Aorta (tissue), 5 donors: ENCODE measurements at regions not wholly inside any gene's neighbourhood (a gene's known extent, or its start where the extent isn't known, plus 50 kb on each side); places are given as distances from the start of the nearest gene placed in this dataset.

Experiments
- ATAC-seq: fragments of 200-7000 bp; cut with Tn5 transposase; one replicate; pipeline ENCODE4 v1.9.1; 2022; ENCODE audit warnings: moderate library complexity; ENCODE audit not compliant: low FRiP score
- DNase-seq, 2 donors: peaks; one replicate each; pipeline ENCODE4 v3.0.0-alpha.2; 2020
- H3K27ac ChIP-seq, 2 donors: one replicate each; pipeline ENCODE4 v1.5.1; 2013; ENCODE audit warnings: low read length in 2 of 2, mild to moderate bottlenecking in 2 of 2, moderate library complexity in 2 of 2, control low read depth in 1 of 2, inconsistent platforms in 1 of 2, low read depth in 1 of 2
- H3K27me3 ChIP-seq, 2 donors: one replicate each; pipeline ENCODE4 v1.6.1; 2013; ENCODE audit warnings: control low read depth in 1 of 2, low read length in 1 of 2, mild to moderate bottlenecking in 1 of 2, moderate library complexity in 1 of 2; ENCODE audit not compliant: insufficient read depth in 2 of 2, control insufficient read depth in 1 of 2
- H3K36me3 ChIP-seq, 2 donors: one replicate each; pipeline ENCODE4 v1.6.1; 2013; ENCODE audit warnings: control low read depth in 1 of 2, low read length in 1 of 2, mild to moderate bottlenecking in 1 of 2; ENCODE audit not compliant: insufficient read depth in 2 of 2, control insufficient read depth in 1 of 2
- H3K4me1 ChIP-seq, 2 donors: one replicate each; pipeline ENCODE4 v1.6.1; 2013; ENCODE audit warnings: low read length in 2 of 2, control low read depth in 1 of 2, mild to moderate bottlenecking in 1 of 2, moderate library complexity in 1 of 2; ENCODE audit not compliant: insufficient read depth in 2 of 2, control insufficient read depth in 1 of 2
- H3K4me3 ChIP-seq, 2 donors: one replicate each; pipeline ENCODE4 v1.5.1; 2013; ENCODE audit warnings: low read length in 2 of 2, control low read depth in 1 of 2, mild to moderate bottlenecking in 1 of 2
- H3K9me3 ChIP-seq: one replicate; pipeline ENCODE4 v1.6.1; 2013; ENCODE audit warnings: mild to moderate bottlenecking, low read length; ENCODE audit not compliant: control insufficient read depth
- WGBS, 2 donors: extraction: QIAGEN DNeasy Blood & Tissue Kit; methylation state at CpG; one replicate each; pipeline ENCODE4 v1.1.7; 2013; 5-methylcytosine and 5-hydroxymethylcytosine counted together
- intact Hi-C, 2 donors: fragments of 100-400 bp; cut with DNase I; formaldehyde crosslinking; loops; one replicate each; pipeline versions ENCODE4 v1.14.2 to v1.15.0; 2022
- donor health status: healthy with polysubstance abuse.
- donor health status: Bipolar disorder and iron deficiency.
- donor health status: DM: no; HTN: no; CAD: no.
- donor health status: DM: no; HTN: no; CAD: no.
- donor health status: DM: yes; HTN: yes; CAD: no.

- H3K4me3 ChIP-seq = no peak overlapping the region
- WGBS, 2 donors = 94% methylated on average over 2 of the region's 2 CpGs
- intact Hi-C loops = no loop called here
- H3K9me3 ChIP-seq = peaks cover 2% of the 10 kb centered on the region
- no peaks in the 10 kb centered on the region for H3K4me1 ChIP-seq
- no peak for ATAC-seq
- H3K27ac ChIP-seq = no peak overlapping the region
- no peaks in the 10 kb centered on the region for H3K27me3 ChIP-seq
- no peak for DNase-seq
- H3K36me3 ChIP-seq = no peaks in the 10 kb centered on the region
Measured at GRCh38 chr1:82932727-82933126, 1066.2 kb downstream of the TTLL7 start.

- Histone ChIP-seq H3K27ac (no peak overlapping the region), H3K9me3 (no peaks in the 10 kb centered on the region), H3K36me3 (no peaks in the 10 kb centered on the region), H3K4me3 (no peak overlapping the region), H3K4me1 (no peaks in the 10 kb centered on the region), H3K27me3 (no peaks in the 10 kb centered on the region)
- 79 to 87% methylated on average over 2 of the region's 2 CpGs for WGBS, 2 donors
- ATAC-seq = no peak
- DNase-seq = no peak
- intact Hi-C loops = no loop called here
Measured at GRCh38 chr1:82932207-82932606, 1066.7 kb downstream of the TTLL7 start.

- no peak for ATAC-seq
- no peaks in the 10 kb centered on the region for H3K27me3 ChIP-seq
Measured at GRCh38 chr1:82931006-82931405, 1067.9 kb downstream of the TTLL7 start.

GRCh38 chr1:82927753-82928152 is 1071.2 kb downstream of the TTLL7 start:
- WGBS, 2 donors = 67 to 69% methylated on average over 1 of the region's 1 CpG
- intact Hi-C loops = no loop called here
- no peak for ATAC-seq

More at GRCh38 chr1:82931006-82931405, 1067.9 kb downstream of the TTLL7 start:
- no peaks in the 10 kb centered on the region for H3K4me1 ChIP-seq
- no peak for DNase-seq
- intact Hi-C loops = no loop called here
- H3K9me3 ChIP-seq = no peaks in the 10 kb centered on the region
- H3K36me3 ChIP-seq = no peaks in the 10 kb centered on the region
- H3K27ac ChIP-seq = no peak overlapping the region
- no peak overlapping the region for H3K4me3 ChIP-seq

GRCh38 chr1:82924666-82925065 is 1074.3 kb downstream of the TTLL7 start:
- no peak for DNase-seq
- Histone ChIP-seq H3K4me1 (no peaks in the 10 kb centered on the region), H3K27ac (no peak overlapping the region), H3K27me3 (no peaks in the 10 kb centered on the region), H3K4me3 (no peak overlapping the region), H3K9me3 (no peaks in the 10 kb centered on the region), H3K36me3 (no peaks in the 10 kb centered on the region)
- ATAC-seq = no peak
- intact Hi-C loops = no loop called here
- WGBS, 2 donors = 79% methylated on average over 2 of the region's 2 CpGs

More at GRCh38 chr1:82927753-82928152, 1071.2 kb downstream of the TTLL7 start:
- Histone ChIP-seq H3K4me1 (no peaks in the 10 kb centered on the region), H3K9me3 (no peaks in the 10 kb centered on the region), H3K36me3 (no peaks in the 10 kb centered on the region), H3K27me3 (no peaks in the 10 kb centered on the region), H3K27ac (no peak overlapping the region), H3K4me3 (no peak overlapping the region)
- DNase-seq = no peak

- H3K4me3 ChIP-seq = no peak overlapping the region
- H3K27ac ChIP-seq = no peak overlapping the region
- no peaks in the 10 kb centered on the region for H3K9me3 ChIP-seq
- H3K36me3 ChIP-seq = no peaks in the 10 kb centered on the region
- no peaks in the 10 kb centered on the region for H3K27me3 ChIP-seq
- 85 to 88% methylated on average over 4 of the region's 4 CpGs for WGBS, 2 donors
- DNase-seq (no peak), ATAC-seq (no peak)
- H3K4me1 ChIP-seq = no peaks in the 10 kb centered on the region
- intact Hi-C loops = no loop called here
Measured at GRCh38 chr1:82923931-82924330, 1075.0 kb downstream of the TTLL7 start.

- Histone ChIP-seq H3K27ac (no peak overlapping the region), H3K27me3 (no peaks in the 10 kb centered on the region), H3K4me1 (no peaks in the 10 kb centered on the region), H3K9me3 (no peaks in the 10 kb centered on the region), H3K4me3 (no peak overlapping the region), H3K36me3 (no peaks in the 10 kb centered on the region)
- intact Hi-C loops = no loop called here
- DNase-seq (no peak), ATAC-seq (no peak)
- WGBS, 2 donors = 84 to 91% methylated on average over 4 of the region's 4 CpGs
Measured at GRCh38 chr1:82921759-82922158, 1077.2 kb downstream of the TTLL7 start.

- no peak overlapping the region for H3K4me3 ChIP-seq
- H3K36me3 ChIP-seq = no peaks in the 10 kb centered on the region
- DNase-seq = no peak
- intact Hi-C loops = no loop called here
- no peaks in the 10 kb centered on the region for H3K9me3 ChIP-seq
- ATAC-seq = no peak
- 53 to 57% methylated on average over 4 of the region's 4 CpGs for WGBS, 2 donors
- no peak overlapping the region for H3K27ac ChIP-seq
- no peaks in the 10 kb centered on the region for H3K4me1 ChIP-seq
- no peaks in the 10 kb centered on the region for H3K27me3 ChIP-seq
Measured at GRCh38 chr1:82920418-82921248, 1078.3 kb downstream of the TTLL7 start.

GRCh38 chr1:82919837-82920236 is 1079.1 kb downstream of the TTLL7 start:
- Histone ChIP-seq H3K27me3 (no peaks in the 10 kb centered on the region), H3K4me1 (no peaks in the 10 kb centered on the region), H3K36me3 (no peaks in the 10 kb centered on the region), H3K27ac (no peak overlapping the region), H3K4me3 (no peak overlapping the region), H3K9me3 (no peaks in the 10 kb centered on the region)
- ATAC-seq (no peak), DNase-seq (no peak)
- intact Hi-C loops = no loop called here
